ENCODE measurements at regions not wholly inside any gene's neighbourhood (a gene's known extent, or its start where the extent isn't known, plus 50 kb on each side); places are given as distances from the start of the nearest gene placed in this dataset.

DNA sequence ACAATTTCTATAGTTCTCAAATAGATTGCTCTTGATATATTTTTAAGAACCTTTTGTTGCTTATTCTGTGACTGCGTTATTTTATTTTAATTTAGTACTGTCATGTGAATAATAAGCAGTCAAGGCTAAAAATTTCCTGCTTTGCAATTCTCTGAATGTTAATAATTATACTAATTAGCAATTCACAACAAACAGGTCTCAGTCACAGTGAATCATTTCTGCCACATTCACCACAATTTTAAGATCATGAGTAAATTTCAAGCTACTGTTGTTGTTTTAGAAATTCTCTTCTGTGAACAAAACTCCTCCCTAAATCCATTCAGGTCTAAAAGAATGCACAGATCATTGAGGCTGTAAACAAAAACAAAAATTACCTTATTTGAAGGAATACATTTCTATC is 339.6 kb upstream of the DPYD start:
- Histone ChIP-seq H3K9me3 (no peaks in the 10 kb centered on the region; the same call in 1 of the 2 replicates), H2AFZ (ENCODE audit: low read depth) (no peak overlapping the region), H3K9ac (no peak overlapping the region), H3K9me2 (no peaks in the 10 kb centered on the region), H3K4me1 (ENCODE audit: control insufficient read depth in 1 of 2, insufficient read depth in 2 of 2, low read depth in 1 of 2, low read length in 1 of 2) (no peaks in the 10 kb centered on the region), H4K20me1 (ENCODE audit: insufficient read depth) (no peaks in the 10 kb centered on the region), H3K27ac (ENCODE audit: low read depth in 2 of 2, low read length in 1 of 2) (no peak overlapping the region), H3K4me3 (ENCODE audit: low read depth in 2 of 2, low read length in 1 of 2) (no peak overlapping the region), H3K36me3 (replicated peaks in 1 of 2; ENCODE audit: control insufficient read depth in 1 of 2, insufficient read depth in 2 of 2, low read length in 1 of 2) (peaks cover 0 to 7% of the 10 kb centered on the region in 2 experiments), H3K79me2 (ENCODE audit: insufficient read depth) (no peaks in the 10 kb centered on the region), H3K4me2 (no peak overlapping the region), H3F3A (replicated peaks; ENCODE audit: insufficient read depth) (no peaks in the 10 kb centered on the region), H3K27me3 (ENCODE audit: insufficient read depth) (no peaks in the 10 kb centered on the region)
- ChIA-PET CTCF (interaction anchor here (0.6 to 1.5 kb wide), 4 partner anchors 14 to 112 kb away, joined by 3 to 4 read pairs (median 4); no protein-coding TSS in a partner anchor), POLR2A (no interaction called here)
- DNase-seq = no peak
- WGBS (ENCODE audit: low lambda C conversion rate) = 88% methylated on average over 1 of the region's 1 CpG
- no peak for TF ChIP-seq SMC3 (IDR thresholded peaks at IDR 0.05; ENCODE audit: low read depth, low read length)
- no peak for TF ChIP-seq RFX5 (IDR thresholded peaks at IDR 0.05; ENCODE audit: low read length)
- TF ChIP-seq USF2 (IDR thresholded peaks at IDR 0.05; ENCODE audit: borderline replicate concordance, low read depth, low read length) = no peak

GRCh38 chr1:98256700-98257099 is 335.9 kb upstream of the DPYD start:
- Histone ChIP-seq H3F3A (replicated peaks; ENCODE audit: insufficient read depth) (no peaks in the 10 kb centered on the region), H4K20me1 (ENCODE audit: insufficient read depth) (no peaks in the 10 kb centered on the region), H3K4me2 (no peak overlapping the region), H3K27me3 (ENCODE audit: insufficient read depth) (no peaks in the 10 kb centered on the region), H3K36me3 (replicated peaks in 1 of 2; ENCODE audit: control insufficient read depth in 1 of 2, insufficient read depth in 2 of 2, low read length in 1 of 2) (peaks cover 0 to 7% of the 10 kb centered on the region in 2 experiments), H3K79me2 (ENCODE audit: insufficient read depth) (no peaks in the 10 kb centered on the region), H3K27ac (ENCODE audit: low read depth in 2 of 2, low read length in 1 of 2) (no peak overlapping the region), H3K9ac (no peak overlapping the region), H3K4me1 (ENCODE audit: control insufficient read depth in 1 of 2, insufficient read depth in 2 of 2, low read depth in 1 of 2, low read length in 1 of 2) (no peaks in the 10 kb centered on the region), H2AFZ (ENCODE audit: low read depth) (no peak overlapping the region), H3K4me3 (ENCODE audit: low read depth in 2 of 2, low read length in 1 of 2) (no peak overlapping the region), H3K9me3 (no peaks in the 10 kb centered on the region; the same call in 1 of the 2 replicates), H3K9me2 (no peaks in the 10 kb centered on the region)
- no peak for DNase-seq
- WGBS (ENCODE audit: low lambda C conversion rate) = 78% methylated on average over 2 of the region's 2 CpGs
- POLR2A ChIA-PET = no interaction called here
- CTCF ChIA-PET = interaction anchor here (0.6 to 1.0 kb wide), 2 partner anchors 39 to 147 kb away, joined by 3 read pairs; no protein-coding TSS in a partner anchor
- TF ChIP-seq NRF1 (IDR thresholded peaks at IDR 0.05; ENCODE audit: low read depth, low read length) (no peak), TAF1 (IDR thresholded peaks at IDR 0.05; ENCODE audit: borderline replicate concordance, low read depth, low read length) (no peak), EZH2phosphoT487 (IDR thresholded peaks at IDR 0.05; ENCODE audit: borderline replicate concordance, low read depth) (no peak), CHD2 (IDR thresholded peaks at IDR 0.05; ENCODE audit: low read length, partially characterized antibody) (no peak)
- TF ChIP-seq, protein P1, sequence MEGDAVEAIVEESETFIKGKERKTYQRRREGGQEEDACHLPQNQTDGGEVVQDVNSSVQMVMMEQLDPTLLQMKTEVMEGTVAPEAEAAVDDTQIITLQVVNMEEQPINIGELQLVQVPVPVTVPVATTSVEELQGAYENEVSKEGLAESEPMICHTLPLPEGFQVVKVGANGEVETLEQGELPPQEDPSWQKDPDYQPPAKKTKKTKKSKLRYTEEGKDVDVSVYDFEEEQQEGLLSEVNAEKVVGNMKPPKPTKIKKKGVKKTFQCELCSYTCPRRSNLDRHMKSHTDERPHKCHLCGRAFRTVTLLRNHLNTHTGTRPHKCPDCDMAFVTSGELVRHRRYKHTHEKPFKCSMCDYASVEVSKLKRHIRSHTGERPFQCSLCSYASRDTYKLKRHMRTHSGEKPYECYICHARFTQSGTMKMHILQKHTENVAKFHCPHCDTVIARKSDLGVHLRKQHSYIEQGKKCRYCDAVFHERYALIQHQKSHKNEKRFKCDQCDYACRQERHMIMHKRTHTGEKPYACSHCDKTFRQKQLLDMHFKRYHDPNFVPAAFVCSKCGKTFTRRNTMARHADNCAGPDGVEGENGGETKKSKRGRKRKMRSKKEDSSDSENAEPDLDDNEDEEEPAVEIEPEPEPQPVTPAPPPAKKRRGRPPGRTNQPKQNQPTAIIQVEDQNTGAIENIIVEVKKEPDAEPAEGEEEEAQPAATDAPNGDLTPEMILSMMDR (IDR thresholded peaks at IDR 0.05) = no peak

DNA sequence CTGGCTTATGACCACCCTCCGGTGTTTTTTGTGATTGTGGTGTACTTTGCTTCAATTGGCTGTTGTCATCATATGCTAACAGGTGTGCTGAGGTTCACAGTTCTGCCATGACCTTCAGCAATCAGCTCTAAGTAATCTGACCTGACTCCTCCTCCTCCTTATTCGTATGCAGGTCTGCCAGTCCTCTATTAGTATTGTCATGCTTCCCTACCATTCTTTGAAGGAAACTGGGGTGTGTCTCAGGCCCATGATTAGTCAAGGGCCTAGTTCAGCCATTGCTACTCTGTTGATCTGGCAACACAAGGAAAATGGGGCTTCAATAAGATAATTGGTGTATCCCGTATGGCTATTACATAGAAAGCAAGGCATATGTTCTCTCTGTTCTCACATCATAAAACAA is 332.3 kb upstream of the DPYD start:
- ChIA-PET CTCF (interaction anchor here (1.1 to 1.6 kb wide), 2 partner anchors 9 to 215 kb away, joined by 3 to 8 read pairs; no protein-coding TSS in a partner anchor), POLR2A (no interaction called here)
- WGBS (ENCODE audit: low lambda C conversion rate) = 88% methylated on average over 3 of the region's 3 CpGs
- TF ChIP-seq JUND (IDR thresholded peaks at IDR 0.05) (no peak), TAF1 (IDR thresholded peaks at IDR 0.05; ENCODE audit: borderline replicate concordance, low read depth, low read length) (no peak), PBX3 (IDR thresholded peaks at IDR 0.05) (no peak), NRF1 (IDR thresholded peaks at IDR 0.05; ENCODE audit: low read depth, low read length) (no peak), RXRA (IDR thresholded peaks at IDR 0.05; ENCODE audit: borderline replicate concordance, low read depth) (no peak), MXI1 (IDR thresholded peaks at IDR 0.05; ENCODE audit: low read depth, low read length) (no peak), USF2 (IDR thresholded peaks at IDR 0.05; ENCODE audit: borderline replicate concordance, low read depth, low read length) (no peak), MAX (IDR thresholded peaks at IDR 0.05; ENCODE audit: low read depth) (no peak)
- TF ChIP-seq, protein P1 (IDR thresholded peaks at IDR 0.05) = no peak

More for the DNA sequence above, 332.3 kb upstream of the DPYD start:
- Histone ChIP-seq H3K9ac (no peak overlapping the region), H3K27me3 (ENCODE audit: insufficient read depth) (no peaks in the 10 kb centered on the region), H3K36me3 (replicated peaks in 1 of 2; ENCODE audit: control insufficient read depth in 1 of 2, insufficient read depth in 2 of 2, low read length in 1 of 2) (peaks cover 0 to 7% of the 10 kb centered on the region in 2 experiments), H3K4me2 (no peak overlapping the region), H2AFZ (ENCODE audit: low read depth) (no peak overlapping the region), H3K4me1 (ENCODE audit: control insufficient read depth in 1 of 2, insufficient read depth in 2 of 2, low read depth in 1 of 2, low read length in 1 of 2) (no peaks in the 10 kb centered on the region), H3K9me3 (no peaks in the 10 kb centered on the region; the same call in 1 of the 2 replicates), H4K20me1 (ENCODE audit: insufficient read depth) (no peaks in the 10 kb centered on the region), H3K27ac (ENCODE audit: low read depth in 2 of 2, low read length in 1 of 2) (no peak overlapping the region), H3K79me2 (ENCODE audit: insufficient read depth) (no peaks in the 10 kb centered on the region), H3K9me2 (no peaks in the 10 kb centered on the region), H3K4me3 (ENCODE audit: low read depth in 2 of 2, low read length in 1 of 2) (no peak overlapping the region), H3F3A (replicated peaks; ENCODE audit: insufficient read depth) (no peaks in the 10 kb centered on the region)
- no peak for DNase-seq
